ENCODE measurements at regions not wholly inside any gene's neighbourhood (a gene's known extent, or its start where the extent isn't known, plus 50 kb on each side); places are given as distances from the start of the nearest gene placed in this dataset.

GRCh38 chr7:12805957-12806356 is 118.5 kb downstream of the ARL4A start:
- TF ChIP-seq, protein P1, sequence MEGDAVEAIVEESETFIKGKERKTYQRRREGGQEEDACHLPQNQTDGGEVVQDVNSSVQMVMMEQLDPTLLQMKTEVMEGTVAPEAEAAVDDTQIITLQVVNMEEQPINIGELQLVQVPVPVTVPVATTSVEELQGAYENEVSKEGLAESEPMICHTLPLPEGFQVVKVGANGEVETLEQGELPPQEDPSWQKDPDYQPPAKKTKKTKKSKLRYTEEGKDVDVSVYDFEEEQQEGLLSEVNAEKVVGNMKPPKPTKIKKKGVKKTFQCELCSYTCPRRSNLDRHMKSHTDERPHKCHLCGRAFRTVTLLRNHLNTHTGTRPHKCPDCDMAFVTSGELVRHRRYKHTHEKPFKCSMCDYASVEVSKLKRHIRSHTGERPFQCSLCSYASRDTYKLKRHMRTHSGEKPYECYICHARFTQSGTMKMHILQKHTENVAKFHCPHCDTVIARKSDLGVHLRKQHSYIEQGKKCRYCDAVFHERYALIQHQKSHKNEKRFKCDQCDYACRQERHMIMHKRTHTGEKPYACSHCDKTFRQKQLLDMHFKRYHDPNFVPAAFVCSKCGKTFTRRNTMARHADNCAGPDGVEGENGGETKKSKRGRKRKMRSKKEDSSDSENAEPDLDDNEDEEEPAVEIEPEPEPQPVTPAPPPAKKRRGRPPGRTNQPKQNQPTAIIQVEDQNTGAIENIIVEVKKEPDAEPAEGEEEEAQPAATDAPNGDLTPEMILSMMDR (IDR thresholded peaks at IDR 0.05; ENCODE audit: insufficient read depth, low read length, poor library complexity, severe bottlenecking) = no peak
- no peak for TF ChIP-seq EZH2phosphoT487 (conservative IDR thresholded peaks at IDR 0.05; ENCODE audit: low read length)
- no peaks in the 10 kb centered on the region for H3F3A ChIP-seq (ENCODE audit: insufficient read depth)
- no peaks in the 10 kb centered on the region for H3K9me3 ChIP-seq (ENCODE audit: insufficient read depth, low read length)
- no peak overlapping the region for H3K27ac ChIP-seq (ENCODE audit: low read depth, low read length)
- no peaks in the 10 kb centered on the region for H4K20me1 ChIP-seq (ENCODE audit: low read depth, low read length)
- no peaks in the 10 kb centered on the region for H3K79me2 ChIP-seq (ENCODE audit: insufficient read depth, low read length)
- no peaks in the 10 kb centered on the region for H3K9me2 ChIP-seq (replicated peaks; ENCODE audit: insufficient read depth, low read length)
- no peaks in the 10 kb centered on the region for H3K36me3 ChIP-seq (ENCODE audit: low read length)
- no peak overlapping the region for H3K9ac ChIP-seq (ENCODE audit: low read length)
- no peak overlapping the region for H3K4me3 ChIP-seq (ENCODE audit: insufficient read depth, low read length, poor library complexity, severe bottlenecking)
- H2AFZ ChIP-seq (ENCODE audit: low read depth, low read length, severe bottlenecking) = no peak overlapping the region
- no peaks in the 10 kb centered on the region; the same call in 1 of the 2 replicates for H3K27me3 ChIP-seq (ENCODE audit: low read length)
- H3K4me2 ChIP-seq (ENCODE audit: low read depth, low read length, poor library complexity, severe bottlenecking) = no peak overlapping the region

- Histone ChIP-seq H2AFZ (ENCODE audit: low read depth, low read length, severe bottlenecking) (no peak overlapping the region), H3F3A (ENCODE audit: insufficient read depth) (no peaks in the 10 kb centered on the region), H3K36me3 (ENCODE audit: low read length) (no peaks in the 10 kb centered on the region), H3K4me3 (ENCODE audit: insufficient read depth, low read length, poor library complexity, severe bottlenecking) (no peak overlapping the region), H3K27ac (ENCODE audit: low read depth, low read length) (no peak overlapping the region), H3K9me2 (replicated peaks; ENCODE audit: insufficient read depth, low read length) (no peaks in the 10 kb centered on the region), H4K20me1 (ENCODE audit: low read depth, low read length) (no peaks in the 10 kb centered on the region), H3K79me2 (ENCODE audit: insufficient read depth, low read length) (no peaks in the 10 kb centered on the region), H3K27me3 (ENCODE audit: low read length) (no peaks in the 10 kb centered on the region; the same call in 1 of the 2 replicates), H3K9me3 (ENCODE audit: insufficient read depth, low read length) (no peaks in the 10 kb centered on the region), H3K9ac (ENCODE audit: low read length) (no peak overlapping the region), H3K4me2 (ENCODE audit: low read depth, low read length, poor library complexity, severe bottlenecking) (no peak overlapping the region)
- TF ChIP-seq EZH2phosphoT487 (conservative IDR thresholded peaks at IDR 0.05; ENCODE audit: low read length) = no peak
- TF ChIP-seq, protein P1 (IDR thresholded peaks at IDR 0.05; ENCODE audit: insufficient read depth, low read length, poor library complexity, severe bottlenecking) = no peak
These were observed 122.0 kb downstream of the ARL4A start for GRCh38 chr7:12809476-12809875.

DNA sequence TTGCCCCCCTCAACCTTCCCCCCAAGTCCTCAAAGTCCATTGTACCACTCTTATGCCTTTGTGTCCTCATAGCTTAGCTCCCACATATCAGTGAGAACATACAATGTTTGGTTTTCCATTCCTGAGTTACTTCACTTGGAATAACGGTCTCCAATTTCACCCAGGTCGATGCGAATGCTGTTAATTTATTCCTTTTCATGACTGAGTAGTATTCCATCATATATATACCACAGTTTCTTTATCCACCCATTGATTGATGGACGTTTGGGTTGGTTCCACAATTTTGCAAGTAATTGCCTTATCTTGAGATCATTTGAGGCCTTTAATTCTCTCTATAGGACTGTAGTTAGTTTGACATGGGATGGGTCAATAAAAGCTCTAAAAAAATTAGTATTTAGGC is 124.7 kb downstream of the ARL4A start:
- TF ChIP-seq EZH2phosphoT487 (conservative IDR thresholded peaks at IDR 0.05; ENCODE audit: low read length) = no peak
- TF ChIP-seq, protein P1 (IDR thresholded peaks at IDR 0.05; ENCODE audit: insufficient read depth, low read length, poor library complexity, severe bottlenecking) = no peak
- Histone ChIP-seq H3K9me3 (ENCODE audit: insufficient read depth, low read length) (no peaks in the 10 kb centered on the region), H3K27ac (ENCODE audit: low read depth, low read length) (no peak overlapping the region), H3K36me3 (ENCODE audit: low read length) (no peaks in the 10 kb centered on the region), H3F3A (ENCODE audit: insufficient read depth) (no peaks in the 10 kb centered on the region), H3K27me3 (ENCODE audit: low read length) (no peaks in the 10 kb centered on the region), H4K20me1 (ENCODE audit: low read depth, low read length) (no peaks in the 10 kb centered on the region), H3K4me2 (ENCODE audit: low read depth, low read length, poor library complexity, severe bottlenecking) (no peak overlapping the region), H2AFZ (ENCODE audit: low read depth, low read length, severe bottlenecking) (no peak overlapping the region), H3K79me2 (ENCODE audit: insufficient read depth, low read length) (no peaks in the 10 kb centered on the region), H3K9me2 (replicated peaks; ENCODE audit: insufficient read depth, low read length) (no peaks in the 10 kb centered on the region), H3K9ac (ENCODE audit: low read length) (no peak overlapping the region), H3K4me3 (ENCODE audit: insufficient read depth, low read length, poor library complexity, severe bottlenecking) (no peak overlapping the region)

Measured in SU-DHL-6 (cell line).